ENCODE measurements at regions not wholly inside any gene's neighbourhood (a gene's known extent, or its start where the extent isn't known, plus 50 kb on each side); places are given as distances from the start of the nearest gene placed in this dataset.

DNA sequence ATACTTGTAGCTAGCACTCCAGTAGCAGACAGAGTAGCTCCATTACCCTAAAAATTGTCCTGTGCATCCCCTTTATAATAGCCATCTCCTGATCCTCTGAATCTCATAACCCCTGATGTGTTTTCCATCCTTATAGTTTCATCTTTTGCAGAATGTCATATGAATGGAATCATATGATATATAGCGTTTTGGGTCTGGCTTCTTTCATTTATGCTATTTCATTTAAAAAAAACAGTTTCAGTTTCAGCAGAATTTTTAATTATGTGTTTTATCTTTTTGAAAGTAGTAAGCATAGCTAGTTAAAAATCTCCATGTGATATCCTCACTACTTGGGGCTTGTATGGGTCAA, 132.7 kb downstream of the KLF13 start:
- CTCF ChIA-PET = interaction anchor here (0.9 to 5.6 kb wide), 9 partner anchors 10 to 330 kb away, joined by 3 to 54 read pairs (median 4); partner anchors contain the start of gene KLF13
- no peak for DNase-seq (ENCODE audit: extremely low spot score)
- no peak for TF ChIP-seq CTCF (IDR thresholded peaks at IDR 0.05; ENCODE audit: control extremely low read depth, extremely low read depth, low read depth, missing control alignments)

DNA sequence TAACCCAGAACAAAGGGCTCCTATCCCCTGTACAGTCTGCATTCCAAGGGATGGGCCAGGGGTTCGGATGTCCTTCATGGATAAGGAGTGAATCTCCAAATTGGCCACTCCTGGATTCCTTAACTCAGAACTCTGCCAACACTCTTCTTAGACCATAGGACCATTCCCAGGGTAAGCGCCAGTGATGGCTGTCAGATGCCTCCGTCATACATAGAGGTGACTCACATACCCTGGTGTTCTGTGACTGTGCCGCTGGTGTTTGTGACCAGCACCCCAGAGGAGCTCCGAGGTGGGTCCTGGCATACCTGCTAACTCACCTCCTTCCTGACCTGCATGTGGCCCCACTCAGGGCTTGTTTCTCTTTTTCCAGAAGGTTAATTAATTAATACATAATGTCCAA, 134.7 kb downstream of the KLF13 start:
- ChIA-PET CTCF (interaction anchor here (4.7 to 5.6 kb wide), 2 partner anchors 12 to 23 kb away, joined by 36 to 54 read pairs; no protein-coding TSS in a partner anchor), POLR2A (no interaction called here)
- DNase-seq (ENCODE audit: extremely low spot score) = no peak

More for the DNA sequence above, 132.7 kb downstream of the KLF13 start:
- POLR2A ChIA-PET = interaction anchor here (0.7 kb wide), 2 partner anchors 22 to 113 kb away, joined by 3 to 4 read pairs; no protein-coding TSS in a partner anchor

GRCh38 chr15:31461911-31462480, 135.4 kb downstream of the KLF13 start:
- TF ChIP-seq CTCF (IDR thresholded peaks at IDR 0.05; ENCODE audit: control extremely low read depth, extremely low read depth, low read depth, missing control alignments) = no peak
- CTCF ChIA-PET = interaction anchor here (4.7 to 5.6 kb wide), 2 partner anchors 11 to 24 kb away, joined by 36 to 54 read pairs; no protein-coding TSS in a partner anchor
- DNase-seq (ENCODE audit: extremely low spot score) = no peak
- POLR2A ChIA-PET = no interaction called here

More for the DNA sequence above, 134.7 kb downstream of the KLF13 start:
- no peak for TF ChIP-seq CTCF (IDR thresholded peaks at IDR 0.05; ENCODE audit: control extremely low read depth, extremely low read depth, low read depth, missing control alignments)

DNA sequence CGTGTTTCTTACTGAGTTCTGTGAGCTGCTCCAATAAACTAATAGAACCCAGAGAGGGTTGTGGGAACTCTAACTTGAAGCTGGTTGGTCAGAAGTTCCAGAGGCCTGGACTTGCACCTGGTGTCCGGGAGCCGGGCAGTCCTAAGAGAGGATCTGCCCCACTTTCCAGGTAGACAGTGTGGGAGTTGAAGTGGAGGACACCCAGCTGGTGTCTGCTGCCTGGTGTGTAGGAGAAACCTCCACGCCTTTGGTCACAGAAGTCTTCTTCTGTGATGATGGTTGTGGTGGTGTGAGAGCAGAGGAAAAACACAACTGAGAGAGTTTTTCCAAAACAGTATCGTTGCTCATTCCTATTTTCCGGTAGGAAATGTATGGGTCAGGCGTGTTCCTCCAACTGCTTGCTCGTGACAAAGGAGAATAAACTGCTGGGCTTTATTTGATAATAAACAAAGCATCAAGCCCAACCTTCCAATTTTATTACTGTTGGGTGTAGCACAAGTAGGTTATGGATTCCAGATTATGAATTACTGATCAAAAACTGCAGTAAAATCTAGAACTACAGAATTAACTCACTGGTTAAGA, 137.0 kb downstream of the KLF13 start:
- no peak for DNase-seq (ENCODE audit: extremely low spot score)
- POLR2A ChIA-PET = no interaction called here
- no peak for TF ChIP-seq CTCF (IDR thresholded peaks at IDR 0.05; ENCODE audit: control extremely low read depth, extremely low read depth, low read depth, missing control alignments)
- CTCF ChIA-PET = interaction anchor here (3.5 kb wide), 1 partner anchor 24 kb away, joined by 16 read pairs; no protein-coding TSS in a partner anchor

DNA sequence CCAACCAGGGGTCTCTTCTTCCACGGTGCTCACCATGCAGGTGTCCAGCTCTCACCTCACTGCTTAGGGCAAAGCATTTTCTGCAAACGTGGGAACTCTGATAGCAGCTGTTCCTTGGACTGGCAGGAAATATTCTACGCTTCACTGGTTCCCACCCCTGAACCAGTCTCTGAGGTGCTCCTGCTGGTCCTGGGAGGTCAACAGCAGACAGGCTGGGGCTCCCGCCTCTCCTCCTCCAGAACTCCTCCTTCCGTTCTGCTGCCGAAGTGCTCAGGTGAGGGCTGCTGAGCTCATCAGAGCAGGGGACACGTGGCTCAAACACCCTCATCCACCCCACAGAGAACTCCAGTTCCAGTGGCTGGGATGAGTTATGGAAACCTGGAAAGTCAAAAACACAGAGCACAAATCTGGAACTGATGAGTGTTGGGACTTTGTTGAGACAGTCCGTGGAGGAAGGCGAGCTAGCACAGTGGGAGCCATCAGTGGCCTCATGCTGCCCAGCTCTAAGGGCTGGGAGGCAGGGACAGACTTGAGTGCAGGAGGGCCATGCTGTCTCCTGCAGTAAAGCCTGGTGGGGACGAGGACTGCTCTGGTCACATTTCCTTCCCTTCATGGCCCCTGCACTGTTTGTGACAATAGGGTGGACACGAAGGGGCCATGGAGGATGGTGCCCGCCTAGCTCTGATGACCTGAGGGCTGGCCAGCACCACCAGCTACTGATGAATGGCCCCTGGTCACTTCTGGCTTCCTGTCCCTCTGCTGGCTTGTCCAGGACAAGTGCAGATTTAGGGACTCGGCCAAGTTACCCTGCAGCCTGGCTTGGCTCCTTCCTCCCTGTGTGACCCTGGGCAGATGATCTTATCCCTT, 137.8 kb downstream of the KLF13 start:
- CTCF ChIA-PET = interaction anchor here (1.6 to 3.5 kb wide), 3 partner anchors 24 to 26 kb away, joined by 3 to 16 read pairs (median 6); no protein-coding TSS in a partner anchor
- POLR2A ChIA-PET = no interaction called here

More for the DNA sequence above, 137.8 kb downstream of the KLF13 start:
- DNase-seq (ENCODE audit: extremely low spot score) = no peak
- no peak for TF ChIP-seq CTCF (IDR thresholded peaks at IDR 0.05; ENCODE audit: control extremely low read depth, extremely low read depth, low read depth, missing control alignments)

Measured in GM10248 (cell line).